ENCODE measurements at regions not wholly inside any gene's neighbourhood (a gene's known extent, or its start where the extent isn't known, plus 50 kb on each side); places are given as distances from the start of the nearest gene placed in this dataset.

DNA sequence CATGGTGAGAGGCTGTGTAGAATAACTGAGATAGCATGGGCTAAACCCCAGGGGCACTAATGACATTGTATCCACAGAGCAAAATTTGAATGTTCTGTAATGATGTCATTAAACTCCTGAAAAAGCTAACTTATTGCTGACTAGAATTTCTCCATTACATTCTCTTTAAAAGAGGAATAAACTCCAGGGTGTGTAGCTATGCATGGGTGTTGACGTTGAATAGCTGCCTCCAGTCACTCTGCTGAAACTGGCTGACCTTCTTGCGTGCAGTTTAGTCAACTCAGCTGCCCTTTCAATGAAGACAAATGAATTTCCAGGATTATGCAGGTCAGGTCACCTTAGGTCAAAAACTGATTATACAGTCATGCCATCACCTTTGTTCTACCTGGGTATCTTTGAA lies 617.5 kb upstream of the WWC1 start:
- DNase-seq, result no peak

DNA sequence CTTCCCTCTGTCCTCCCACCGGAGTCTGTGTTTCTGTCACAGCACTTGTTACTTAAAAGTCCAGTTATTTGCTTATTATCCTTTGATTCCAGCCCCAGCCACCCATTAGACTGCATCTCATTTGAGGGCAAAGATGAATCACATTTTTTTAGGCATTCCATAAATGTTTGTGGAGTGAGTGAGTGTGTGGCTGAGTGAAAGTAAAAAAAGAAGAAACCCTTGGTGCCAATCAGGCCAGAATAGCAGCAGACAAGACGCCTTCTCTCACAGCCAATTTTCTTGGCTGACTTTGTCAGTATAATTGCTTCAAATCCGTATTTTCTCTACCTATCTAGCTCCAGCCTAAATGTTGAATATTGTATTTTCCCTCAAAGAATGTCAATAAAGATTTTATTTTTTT lies 613.0 kb upstream of the WWC1 start:
- DNase-seq, result no peak

DNA sequence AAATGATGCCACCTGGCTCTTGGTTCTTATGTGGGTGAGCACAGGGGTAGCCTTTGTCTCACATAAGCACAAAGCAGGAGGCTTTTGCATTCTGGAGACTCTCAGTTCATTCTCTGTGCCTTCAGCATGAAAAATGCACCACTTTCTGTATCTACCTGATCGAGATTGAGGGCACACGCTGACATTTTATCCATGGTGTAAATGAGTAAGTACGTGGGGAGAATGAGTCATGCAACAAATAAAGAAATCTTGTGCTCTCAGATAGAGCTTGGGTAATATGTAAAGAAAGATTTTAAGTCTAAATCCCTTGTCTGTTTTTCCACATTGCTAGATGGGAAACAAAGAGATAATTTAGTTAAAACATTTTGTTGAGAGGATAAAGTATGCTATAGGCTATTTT lies 607.2 kb upstream of the WWC1 start:
- no peak for DNase-seq

GRCh38 chr5:167688341-167689130 lies 602.9 kb upstream of the WWC1 start:
- no peak for DNase-seq

- DNase-seq, result no peak
Observed at GRCh38 chr5:167694325-167695147, 596.9 kb upstream of the WWC1 start.

DNA sequence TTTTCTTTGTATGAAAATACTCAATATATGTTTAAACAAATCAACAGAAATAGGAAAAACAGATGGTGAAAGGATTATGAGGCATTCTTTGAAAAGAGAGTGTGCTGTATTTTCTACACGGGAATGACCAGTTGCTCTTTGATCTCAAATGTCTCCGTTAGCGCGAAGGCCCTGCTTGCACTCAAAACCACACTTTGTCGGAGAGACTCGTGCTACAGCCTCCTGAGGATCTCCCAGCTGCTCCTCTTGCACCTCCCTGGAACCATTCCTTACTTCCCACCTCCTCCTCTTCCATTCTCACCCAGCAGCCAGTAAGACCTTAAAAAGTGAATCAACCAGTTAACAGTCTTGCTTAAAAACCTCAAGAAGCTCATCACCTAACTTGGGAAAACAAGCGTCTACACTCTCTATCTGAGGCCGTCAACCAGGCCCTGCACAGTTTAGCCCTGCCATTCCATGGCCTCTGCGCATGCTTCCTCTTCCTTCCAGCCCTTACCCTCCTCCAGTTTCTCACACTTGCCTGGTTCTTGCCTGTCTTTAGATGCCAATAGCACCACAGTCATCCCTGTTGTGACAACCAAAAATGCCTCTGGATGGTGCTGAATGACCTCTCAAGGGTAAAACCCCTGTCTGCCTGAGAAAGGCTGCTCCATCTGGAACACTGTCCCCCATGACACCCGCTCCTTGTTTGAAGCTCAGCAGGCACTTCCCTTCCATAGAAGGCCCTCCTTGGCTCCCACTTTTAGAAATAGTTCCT lies 594.7 kb upstream of the WWC1 start:
- DNase-seq, result no peak

DNA sequence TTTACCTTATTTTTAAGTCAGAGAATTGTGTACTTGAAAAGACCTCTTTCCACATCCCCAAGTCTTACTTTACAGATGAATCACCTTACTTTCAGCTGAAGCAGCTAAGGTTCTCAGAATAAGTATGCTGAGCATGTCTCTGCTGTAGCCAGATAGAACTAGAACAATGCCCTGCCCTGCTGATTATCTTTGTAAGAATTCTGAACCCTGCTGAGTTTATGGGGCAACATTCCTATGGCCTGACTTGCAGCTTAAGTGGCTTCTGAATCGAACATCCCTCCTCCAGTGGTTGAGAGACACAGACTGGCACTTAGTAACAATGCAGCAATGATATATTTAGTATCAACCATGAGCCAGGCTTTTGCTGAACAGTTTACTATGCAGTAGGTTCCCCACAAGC lies 592.0 kb upstream of the WWC1 start:
- no peak for DNase-seq

DNA sequence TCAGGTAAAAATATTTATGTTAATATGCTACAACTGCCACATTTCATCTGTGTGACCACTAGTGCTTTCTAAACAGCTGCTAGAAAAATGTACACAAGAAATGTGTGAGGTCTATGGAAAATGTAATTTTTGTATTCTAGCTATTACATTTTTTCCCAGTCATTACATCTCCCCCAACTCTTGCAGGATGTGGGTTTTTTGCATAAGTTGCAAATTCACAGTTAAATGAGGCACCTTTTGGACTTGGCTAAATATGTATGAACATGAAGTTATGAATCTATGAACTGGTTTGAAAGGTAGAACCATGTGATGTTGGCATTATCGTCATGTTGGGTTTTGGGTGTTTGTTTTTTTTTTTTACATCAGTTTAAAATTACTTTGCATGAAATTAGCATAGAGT lies 590.4 kb upstream of the WWC1 start:
- no peak for DNase-seq

DNA sequence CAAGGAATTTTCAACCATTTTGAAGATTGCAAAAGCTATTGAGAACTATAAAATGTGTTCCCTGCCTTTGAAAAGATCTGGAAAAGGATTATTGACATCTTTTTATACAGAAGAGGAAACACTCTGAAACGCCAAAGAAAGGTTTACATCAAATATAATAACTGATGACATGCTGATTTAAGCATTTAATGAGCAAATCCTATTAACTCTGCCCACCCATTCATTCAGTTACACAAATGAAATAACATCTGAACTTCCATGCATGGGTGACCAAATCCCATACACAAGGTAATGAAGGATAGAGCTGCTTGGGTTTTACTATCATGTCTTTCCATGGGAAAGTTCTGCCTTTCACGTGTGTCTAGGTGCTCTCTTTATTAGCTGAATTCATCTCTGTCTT lies 589.4 kb upstream of the WWC1 start:
- no peak for DNase-seq

DNA sequence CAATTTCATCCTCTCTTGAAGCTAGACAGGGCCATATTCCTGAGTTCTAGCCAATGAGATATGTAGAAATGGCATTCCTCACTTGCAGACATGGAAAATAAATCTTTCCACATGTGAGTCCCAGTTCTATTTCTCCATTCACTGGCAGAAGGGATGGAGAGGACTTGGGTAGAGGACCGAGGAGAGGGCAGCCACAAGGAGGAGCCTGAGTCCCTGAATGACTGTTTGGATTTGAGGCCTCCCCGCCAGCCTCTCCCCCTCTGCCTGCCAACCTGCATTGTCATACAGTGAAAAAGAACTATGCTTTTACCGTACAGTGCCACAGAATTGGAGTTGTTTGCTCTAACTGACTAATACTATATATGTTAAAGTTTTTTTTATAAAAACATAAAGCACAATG lies 583.0 kb upstream of the WWC1 start:
- DNase-seq, result no peak

DNA sequence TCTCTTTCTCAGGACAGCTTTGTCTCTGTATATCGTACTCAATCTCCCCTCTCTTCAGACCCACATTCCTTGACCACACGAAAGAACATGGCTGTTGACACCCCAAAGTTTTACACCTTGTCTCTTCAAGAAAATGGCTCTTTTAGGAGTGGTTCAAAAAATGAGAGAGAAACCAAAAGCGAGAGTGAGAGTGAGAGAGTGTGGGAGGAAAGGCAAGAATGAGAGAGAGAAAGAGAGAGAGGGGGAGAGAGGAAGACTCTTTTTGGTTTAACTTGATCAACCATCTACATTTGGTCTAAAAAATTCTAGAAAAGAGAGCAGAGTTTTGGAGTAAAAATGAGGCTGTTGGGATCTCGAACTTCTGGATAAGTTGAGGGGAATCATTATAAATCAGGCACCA lies 581.8 kb upstream of the WWC1 start:
- no peak for DNase-seq

DNA sequence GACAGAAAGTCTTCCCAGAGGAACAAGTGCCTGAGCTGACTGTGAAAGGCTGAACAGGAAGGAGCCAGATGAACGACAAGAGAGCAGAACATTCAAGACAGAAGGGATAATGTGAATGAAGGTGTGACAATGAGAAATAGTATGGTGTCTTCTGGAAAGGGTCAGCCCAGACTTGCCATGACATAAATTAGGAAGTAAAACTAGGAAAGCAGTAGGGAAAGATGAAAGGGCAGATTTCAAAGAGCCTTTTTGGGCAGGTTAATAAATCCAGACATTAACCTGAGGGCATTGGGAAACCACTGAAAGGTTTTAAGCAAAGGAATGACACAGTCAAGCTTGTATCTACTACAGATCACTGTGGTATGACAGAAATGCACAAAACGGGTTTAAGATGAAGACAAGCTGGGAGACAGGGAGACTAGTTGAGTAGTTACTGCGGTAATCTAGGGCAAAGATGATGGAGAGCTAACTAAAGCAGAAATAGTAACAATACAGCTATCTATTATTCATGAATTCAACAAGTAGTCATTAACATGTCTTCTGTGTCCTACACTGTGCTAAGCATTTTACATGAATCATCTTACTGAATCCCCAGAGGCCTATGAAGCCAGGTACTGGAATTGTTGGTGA lies 580.9 kb upstream of the WWC1 start:
- DNase-seq, result no peak

DNA sequence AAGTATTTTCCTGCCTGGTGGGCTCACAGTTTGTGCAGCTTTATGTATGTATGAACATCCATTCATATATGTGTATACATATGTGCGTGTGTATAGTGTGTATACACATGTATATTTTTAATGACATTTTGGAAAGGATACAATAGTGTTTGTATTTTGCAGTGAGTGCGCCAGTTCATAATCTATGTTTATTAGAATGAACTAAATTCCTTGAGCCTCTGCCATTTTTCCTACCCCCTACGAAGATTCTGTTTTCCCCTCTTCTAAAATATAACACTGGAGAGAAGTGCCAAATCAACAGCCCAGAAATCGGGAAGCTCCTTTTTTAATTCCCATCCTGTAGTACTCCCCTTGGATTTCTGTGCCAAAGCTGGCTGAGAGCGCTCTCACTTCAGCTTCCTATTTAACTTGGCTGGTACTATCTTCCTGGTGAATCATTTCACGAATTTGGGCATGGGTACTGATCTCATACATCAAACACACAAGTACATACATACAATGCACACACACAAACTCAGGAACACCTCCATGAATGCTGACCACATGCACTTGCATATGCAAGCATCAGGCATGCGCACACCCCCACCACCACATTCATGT lies 578.4 kb upstream of the WWC1 start:
- DNase-seq, result no peak

DNA sequence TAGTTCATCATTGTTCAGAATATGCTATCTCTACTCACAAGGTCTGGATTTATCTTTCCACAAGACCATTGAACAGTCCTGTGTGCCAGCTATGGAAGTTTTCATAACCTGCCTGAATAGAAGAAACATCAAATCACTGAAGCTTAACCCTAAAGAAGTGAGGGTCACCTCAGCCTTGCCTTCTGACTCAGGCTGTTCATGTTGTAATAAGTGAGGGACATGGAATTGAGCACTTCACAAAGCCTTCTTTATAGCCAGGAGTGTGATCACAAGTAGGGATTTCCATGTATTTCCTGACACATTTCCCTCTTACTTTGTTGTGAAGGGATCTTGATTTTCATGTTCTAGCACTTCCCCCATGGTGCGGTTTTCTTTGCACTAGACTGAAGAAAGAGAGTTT lies 577.5 kb upstream of the WWC1 start:
- DNase-seq, result no peak

DNA sequence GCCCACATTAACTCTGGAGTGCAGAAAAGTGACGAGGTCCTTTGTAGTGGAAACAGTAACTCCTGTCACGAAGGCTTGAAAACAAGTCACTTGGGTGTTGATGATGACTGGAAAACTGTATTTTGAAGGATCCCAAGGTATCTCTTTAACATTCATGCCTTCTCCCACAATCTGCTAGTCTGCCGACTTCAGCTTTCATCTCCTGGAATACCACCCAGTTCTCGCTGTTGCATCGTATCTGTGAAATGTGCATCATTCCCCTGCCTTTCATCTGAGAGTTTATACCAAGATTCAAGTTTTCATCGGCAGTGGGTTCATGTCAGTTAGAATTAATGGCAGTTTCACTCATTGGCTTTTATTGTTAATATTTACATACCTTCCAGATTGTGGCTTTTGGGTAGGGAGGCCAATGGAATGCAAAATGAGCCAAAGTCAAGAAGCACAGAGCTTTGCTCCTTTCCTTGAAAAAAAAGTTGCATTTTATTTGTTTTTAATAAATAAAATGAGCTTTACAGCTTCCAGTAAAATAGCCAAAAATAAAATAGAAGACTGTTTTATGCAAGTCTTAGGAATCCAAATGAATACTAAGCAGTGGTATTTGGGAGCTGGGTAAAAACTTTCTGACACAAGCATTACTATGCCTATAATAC lies 575.2 kb upstream of the WWC1 start:
- no peak for DNase-seq

DNA sequence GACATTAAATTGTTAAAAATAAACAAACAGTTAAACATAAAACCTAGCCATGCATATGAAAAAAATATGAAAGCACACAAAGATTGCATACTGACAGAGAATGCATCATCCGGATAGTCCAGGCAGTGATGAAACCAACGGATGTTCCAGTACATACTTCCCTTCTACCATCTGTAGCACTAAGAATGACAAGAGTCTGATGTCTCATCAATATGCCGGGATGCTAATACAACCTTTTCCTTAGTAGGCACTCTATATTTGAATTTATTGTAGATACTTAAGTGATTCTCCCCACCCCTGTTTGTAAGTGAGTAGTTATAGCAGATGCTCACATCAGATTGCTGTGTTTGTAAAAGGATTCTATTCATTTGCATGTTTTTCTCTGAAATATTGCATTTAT lies 571.2 kb upstream of the WWC1 start:
- DNase-seq, result no peak

- no peak for DNase-seq
Observed at GRCh38 chr5:167720676-167721260, 570.7 kb upstream of the WWC1 start.

DNA sequence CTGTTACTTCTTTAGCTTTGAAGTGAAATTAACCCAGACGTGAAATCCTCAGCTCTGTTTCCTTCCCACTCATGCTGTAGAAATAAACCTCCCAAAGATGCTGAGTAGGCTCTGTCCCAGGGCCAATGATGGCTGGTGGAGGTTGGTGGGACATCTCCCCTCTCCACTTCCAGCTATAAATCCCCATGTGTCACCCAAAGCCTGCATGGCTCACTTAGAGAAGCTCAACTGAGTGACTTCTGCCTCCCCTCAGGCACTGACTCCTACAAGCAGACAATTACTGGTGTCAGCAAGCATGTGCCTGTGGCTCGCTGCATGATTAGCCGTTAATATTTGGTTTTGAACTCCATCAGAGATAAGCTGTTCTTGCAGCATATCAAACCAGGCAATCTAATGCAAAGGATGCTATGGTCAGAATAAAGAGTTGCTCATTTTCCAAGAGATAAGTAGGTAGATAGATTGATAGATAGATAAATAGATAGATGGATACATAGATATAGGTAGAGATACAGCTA lies 569.5 kb upstream of the WWC1 start:
- DNase-seq, result no peak

DNA sequence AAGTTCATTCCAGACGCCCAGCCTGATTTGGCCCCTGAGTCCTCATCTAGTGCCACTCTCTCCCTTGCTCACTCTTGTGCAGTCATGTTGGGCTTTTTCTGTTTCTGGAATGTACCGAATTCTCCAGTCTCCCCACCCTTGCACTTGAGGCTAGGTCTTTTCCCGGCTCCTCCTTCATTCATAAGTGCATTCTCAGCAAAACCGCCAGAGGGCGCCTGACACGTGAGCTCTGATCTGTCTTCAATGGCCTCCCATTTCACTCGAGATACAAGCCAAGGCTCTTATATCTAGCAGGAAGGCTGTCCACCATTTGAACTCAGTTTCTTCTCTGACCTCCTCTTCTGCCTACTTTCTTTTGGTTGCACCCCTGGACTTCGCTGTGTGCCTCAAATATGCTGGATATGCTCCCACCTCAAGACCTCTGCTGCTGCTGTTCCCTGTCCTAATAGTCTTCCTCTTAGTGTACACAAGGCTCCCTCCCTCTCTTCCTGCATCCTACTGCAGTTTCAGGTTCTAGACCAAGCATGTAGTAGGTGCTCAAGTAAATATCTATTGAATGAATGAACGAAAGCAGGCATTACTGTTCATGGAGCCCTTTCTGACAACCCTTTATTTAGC lies 568.1 kb upstream of the WWC1 start:
- peak; percentile 50 for DNase-seq

GRCh38 chr5:167725264-167725663 lies 566.2 kb upstream of the WWC1 start:
- no peak for DNase-seq

GRCh38 chr5:167725741-167726140 lies 565.7 kb upstream of the WWC1 start:
- no peak for DNase-seq
